HG03095 (cell line): ENCODE measurements at regions not wholly inside any gene's neighbourhood (a gene's known extent, or its start where the extent isn't known, plus 50 kb on each side); places are given as distances from the start of the nearest gene placed in this dataset.
"Not testable (repeated sequence)": the region's sequence is repeated elsewhere in the genome, so short reads cannot be mapped to it uniquely, and the experiment has no call there.

Experiments
- ATAC-seq: cut with Tn5 transposase; IDR thresholded peaks from one replicate; pipeline ENCODE4 v1.9.1; 2021; ENCODE audit warnings: moderate library complexity; ENCODE audit not compliant: unreplicated experiment

- no peak for ATAC-seq
Observed at GRCh38 chr6:50992704-50993625, 174.3 kb downstream of the TFAP2B start.

GRCh38 chr6:50993941-50994720, 175.5 kb downstream of the TFAP2B start:
- no peak for ATAC-seq

- ATAC-seq = no peak
Observed at GRCh38 chr6:50995036-50995435, 176.4 kb downstream of the TFAP2B start.

- ATAC-seq = no peak
Observed at GRCh38 chr6:50998905-50999304, 180.2 kb downstream of the TFAP2B start.

GRCh38 chr6:51001399-51001798, 182.7 kb downstream of the TFAP2B start:
- no peak for ATAC-seq

- ATAC-seq = no peak
Observed at GRCh38 chr6:51004380-51004779, 185.7 kb downstream of the TFAP2B start.

- no peak for ATAC-seq
Observed at GRCh38 chr6:51005779-51006178, 187.1 kb downstream of the TFAP2B start.

- no peak for ATAC-seq
Observed at GRCh38 chr6:51007237-51007636, 188.6 kb downstream of the TFAP2B start.

GRCh38 chr6:51008693-51009092, 190.0 kb downstream of the TFAP2B start:
- ATAC-seq = not testable (repeated sequence)

- no peak for ATAC-seq
Observed at GRCh38 chr6:51013376-51013775, 194.7 kb downstream of the TFAP2B start.

GRCh38 chr6:51015394-51015793, 196.7 kb downstream of the TFAP2B start:
- no peak for ATAC-seq

- no peak for ATAC-seq
Observed at GRCh38 chr6:51016489-51016888, 197.8 kb downstream of the TFAP2B start.

GRCh38 chr6:51019806-51020205, 201.1 kb downstream of the TFAP2B start:
- no peak for ATAC-seq

GRCh38 chr6:51021171-51021570, 202.5 kb downstream of the TFAP2B start:
- ATAC-seq = no peak

- ATAC-seq = no peak
Observed at GRCh38 chr6:51024126-51024525, 205.5 kb downstream of the TFAP2B start.

- ATAC-seq = no peak
Observed at GRCh38 chr6:51025082-51025777, 206.6 kb downstream of the TFAP2B start.

- no peak for ATAC-seq
Observed at GRCh38 chr6:51027283-51028065, 208.8 kb downstream of the TFAP2B start.

- ATAC-seq = no peak
Observed at GRCh38 chr6:51028276-51028675, 209.6 kb downstream of the TFAP2B start.

- no peak for ATAC-seq
Observed at GRCh38 chr6:51029561-51029960, 210.9 kb downstream of the TFAP2B start.

- ATAC-seq = no peak
Observed at GRCh38 chr6:51045548-51045947, 226.9 kb downstream of the TFAP2B start.
